H1 (cell line): ENCODE measurements at regions not wholly inside any gene's neighbourhood (a gene's known extent, or its start where the extent isn't known, plus 50 kb on each side); places are given as distances from the start of the nearest gene placed in this dataset.

ENCODE experiments used
- CTCF ChIA-PET: fragments of 300-600 bp; sonication (Branson Sonifier 250); formaldehyde crosslinking; loops from one replicate; lab custom pipeline; 2021; ENCODE audit not compliant: partially characterized antibody; lab: Charles Lee
- POLR2A ChIA-PET: fragments of 300-600 bp; sonication (Branson Sonifier 250); formaldehyde crosslinking; loops from one replicate; lab custom pipeline; 2021; ENCODE audit warnings: inconsistent platforms; ENCODE audit not compliant: partially characterized antibody; lab: Charles Lee
- DNase-seq, 2 experiments: peaks; one replicate each; pipeline versions ENCODE4 v3.0.0 to v3.0.0-alpha.2; 2010 to 2022; ENCODE audit warnings: low spot score in 2 of 2, low read depth in 1 of 2, mixed read lengths in 1 of 2
- FAIRE-seq: peaks from 2 replicates; lab custom pipeline; 2011; peaks lifted over from hg19 to GRCh38; lab: Jason Lieb, UNC
- H2AFZ ChIP-seq: 2 replicates; pipeline ENCODE4 v1.8.1; 2012; ENCODE audit warnings: low read length, inconsistent platforms
- H2AK5ac ChIP-seq: 2 replicates; pipeline ENCODE4 v1.6.1; 2013; ENCODE audit warnings: low read depth, low read length
- H2BK120ac ChIP-seq: replicated peaks from 2 replicates; pipeline ENCODE3; 2013; ENCODE audit warnings: low read depth, low read length, inconsistent platforms
- H2BK12ac ChIP-seq: 2 replicates; pipeline ENCODE4 v1.6.1; 2013; ENCODE audit warnings: low read depth, low read length
- H2BK15ac ChIP-seq: 2 replicates; pipeline ENCODE4 v1.6.1; 2013; ENCODE audit warnings: low read length
- H2BK20ac ChIP-seq: 2 replicates; pipeline ENCODE4 v1.6.1; 2013; ENCODE audit warnings: low read length
- H2BK5ac ChIP-seq: 2 replicates; pipeline ENCODE4 v1.6.1; 2013; ENCODE audit warnings: low read depth, low read length
- H3K14ac ChIP-seq: 2 replicates; pipeline ENCODE4 v1.6.1; 2013; ENCODE audit warnings: inconsistent platforms; ENCODE audit not compliant: insufficient read length
- H3K18ac ChIP-seq: 2 replicates; pipeline ENCODE4 v1.6.1; 2013; ENCODE audit warnings: low read length; ENCODE audit errors: extremely low read depth
- H3K23ac ChIP-seq: 2 replicates; pipeline ENCODE4 v1.6.1; 2013; ENCODE audit warnings: inconsistent platforms; ENCODE audit not compliant: insufficient read length
- H3K23me2 ChIP-seq: 2 replicates; pipeline ENCODE4 v1.6.1; 2013; ENCODE audit warnings: low read depth, low read length
- H3K27ac ChIP-seq: 2 replicates; pipeline ENCODE4 v1.6.1; 2011; ENCODE audit warnings: low read depth, low read length, inconsistent platforms
- H3K27me3 ChIP-seq, 4 experiments: replicated peaks in 1 of 4; 1 replicate in 1 of 4; 2 replicates in 3 of 4; pipeline versions ENCODE4 v1.6.1 to v1.8.1; 2011 to 2013; ENCODE audit warnings: low read length in 3 of 4, mild to moderate bottlenecking in 3 of 4, inconsistent platforms in 2 of 4, mixed read lengths in 2 of 4, moderate library complexity in 1 of 4; ENCODE audit not compliant: control insufficient read depth in 3 of 4, insufficient read depth in 3 of 4; ENCODE audit errors: extremely low read depth in 1 of 4
- H3K36me3 ChIP-seq, 4 experiments: 2 replicates each; pipeline versions ENCODE4 v1.6.1 to v1.8.1; 2011 to 2013; ENCODE audit warnings: mild to moderate bottlenecking in 4 of 4, low read length in 3 of 4, moderate library complexity in 2 of 4, control low read depth in 1 of 4, inconsistent platforms in 1 of 4; ENCODE audit not compliant: insufficient read depth in 4 of 4, control insufficient read depth in 2 of 4
- H3K4ac ChIP-seq: replicated peaks from 2 replicates; pipeline ENCODE3; 2013; ENCODE audit warnings: low read length, low read depth, mixed read lengths, inconsistent platforms; ENCODE audit not compliant: insufficient read length
- H3K4me1 ChIP-seq, 4 experiments: replicated peaks in 1 of 4; 1 replicate in 1 of 4; 2 replicates in 3 of 4; pipeline versions ENCODE4 v1.6.1 to v1.8.1; 2011 to 2013; ENCODE audit warnings: low read length in 3 of 4, inconsistent platforms in 2 of 4, mixed read lengths in 1 of 4; ENCODE audit not compliant: insufficient read depth in 4 of 4, control insufficient read depth in 3 of 4
- H3K4me2 ChIP-seq, 2 experiments: 2 replicates each; pipeline versions ENCODE4 v1.6.1 to v1.8.1; 2011 to 2013; ENCODE audit warnings: low read depth in 2 of 2, low read length in 2 of 2, control low read depth in 1 of 2, inconsistent platforms in 1 of 2, mild to moderate bottlenecking in 1 of 2; ENCODE audit not compliant: insufficient read depth in 1 of 2
- H3K4me3 ChIP-seq, 4 experiments: fragments of 200-600, 300-600 bp in 1 of 4; sonication (generic), shearing (Covaris generic), sonication (Bioruptor Twin) in 1 of 4; 2 replicates each; pipeline versions ENCODE4 v1.5.1 to v1.8.1; 2011 to 2016; ENCODE audit warnings: low read length in 4 of 4, low read depth in 3 of 4, control low read depth in 2 of 4, inconsistent platforms in 2 of 4, mild to moderate bottlenecking in 2 of 4, mixed read lengths in 1 of 4, moderate library complexity in 1 of 4; ENCODE audit not compliant: insufficient read depth in 2 of 4; ENCODE audit errors: extremely low read depth in 1 of 4
- H3K56ac ChIP-seq: replicated peaks from 2 replicates; pipeline ENCODE3; 2013; ENCODE audit warnings: low read depth, mild to moderate bottlenecking, mixed read lengths, low read length, inconsistent platforms; ENCODE audit not compliant: insufficient read length
- H3K79me1 ChIP-seq: 2 replicates; pipeline ENCODE4 v1.6.1; 2013; ENCODE audit warnings: low read depth, low read length, control low read depth
- H3K79me2 ChIP-seq, 2 experiments: 2 replicates each; pipeline versions ENCODE4 v1.6.1 to v1.8.1; 2012 to 2013; ENCODE audit warnings: low read length in 2 of 2, mild to moderate bottlenecking in 2 of 2, inconsistent platforms in 1 of 2; ENCODE audit not compliant: insufficient read depth in 2 of 2, control insufficient read depth in 1 of 2
- H3K9ac ChIP-seq, 4 experiments: replicated peaks in 1 of 4; 1 replicate in 1 of 4; 2 replicates in 3 of 4; pipeline versions ENCODE4 v1.6.1 to v1.8.1; 2011 to 2013; ENCODE audit warnings: low read depth in 3 of 4, low read length in 3 of 4, control low read depth in 2 of 4, mild to moderate bottlenecking in 2 of 4, moderate library complexity in 2 of 4, inconsistent platforms in 1 of 4; ENCODE audit errors: extremely low read depth in 1 of 4
- H3K9me3 ChIP-seq, 2 experiments: 2 replicates each; pipeline versions ENCODE4 v1.6.1 to v1.8.1; 2012 to 2013; ENCODE audit warnings: mild to moderate bottlenecking in 2 of 2, moderate library complexity in 2 of 2, control low read depth in 1 of 2, inconsistent platforms in 1 of 2, low read depth in 1 of 2, low read length in 1 of 2, mixed read lengths in 1 of 2; ENCODE audit not compliant: insufficient read depth in 2 of 2
- H4K20me1 ChIP-seq, 2 experiments: replicated peaks in 1 of 2; 2 replicates each; pipeline versions ENCODE3 to v1.8.1; 2011 to 2013; ENCODE audit warnings: inconsistent platforms in 2 of 2, low read length in 2 of 2, mild to moderate bottlenecking in 1 of 2; ENCODE audit not compliant: insufficient read depth in 2 of 2, control insufficient read depth in 1 of 2
- H4K5ac ChIP-seq: 2 replicates; pipeline ENCODE4 v1.6.1; 2013; ENCODE audit warnings: low read length, low read depth, mixed read lengths, inconsistent platforms; ENCODE audit not compliant: insufficient read length
- H4K8ac ChIP-seq: 2 replicates; pipeline ENCODE4 v1.8.0; 2013; ENCODE audit warnings: mild to moderate bottlenecking, moderate library complexity, low read length, inconsistent platforms; ENCODE audit not compliant: insufficient read depth; ENCODE audit errors: extremely low read depth
- H4K91ac ChIP-seq: replicated peaks from 2 replicates; pipeline ENCODE3; 2013; ENCODE audit warnings: low read length, mixed read lengths, inconsistent platforms; ENCODE audit not compliant: insufficient read length
- ASH2L ChIP-seq: fragments of 200-600, 300-600 bp; sonication (generic); IDR thresholded peaks from one replicate; pipeline ENCODE4 v1.7.1; 2017; ENCODE audit warnings: low read length
- EGR1 ChIP-seq: IDR thresholded peaks from 2 replicates; pipeline ENCODE4 v1.6.1; 2011; ENCODE audit warnings: low read depth, low read length, borderline replicate concordance
- KDM1A ChIP-seq: fragments of 200-600, 300-600 bp; sonication (generic); IDR thresholded peaks from 2 replicates; pipeline ENCODE4 v1.7.1; 2016; ENCODE audit warnings: mild to moderate bottlenecking, low read length, borderline replicate concordance
- RFX5 ChIP-seq: IDR thresholded peaks from 2 replicates; pipeline ENCODE4 v1.6.1; 2011; ENCODE audit warnings: low read depth, low read length, improper control_type of control experiment, borderline replicate concordance
- WGBS, 2 experiments: shearing (Covaris generic) in 1 of 2; methylation state at CpG; one replicate each; pipeline versions ENCODE4 v1.1.6 to v1.1.7; 2013 to 2015; ENCODE audit warnings: low lambda C conversion rate in 2 of 2, mixed read lengths in 2 of 2, inconsistent platforms in 1 of 2, low coverage in 1 of 2, missing lambda C conversion rate in 1 of 2; ENCODE audit not compliant: insufficient replicate concordance in 2 of 2, insufficient coverage in 1 of 2, insufficient read length in 1 of 2; ENCODE audit errors: extremely low coverage in 1 of 2, missing lambda C conversion rate in 1 of 2; 5-methylcytosine and 5-hydroxymethylcytosine counted together

- Histone ChIP-seq H3K14ac (no peak overlapping the region), H3K36me3 (no peaks in the 10 kb centered on the region), H3K9ac (no peak overlapping the region), H3K79me2 (no peaks in the 10 kb centered on the region), H4K91ac (no peak overlapping the region), H2BK5ac (no peak overlapping the region), H2BK20ac (no peak overlapping the region), H3K4me1 (no peaks in the 10 kb centered on the region), H2BK12ac (no peak overlapping the region), H3K18ac (no peak overlapping the region), H3K27ac (no peak overlapping the region), H3K79me1 (no peaks in the 10 kb centered on the region), H3K4me2 (no peak overlapping the region), H3K27me3 (no peaks in the 10 kb centered on the region), H2AK5ac (no peak overlapping the region), H4K8ac (no peak overlapping the region), H3K9me3 (peaks cover 0 to 3% of the 10 kb centered on the region in 2 experiments; a peak in 1 of 4 replicates), H3K4me3 (no peak overlapping the region), H2AFZ (no peak overlapping the region), H3K4ac (no peak overlapping the region), H4K5ac (no peak overlapping the region), H4K20me1 (no peaks in the 10 kb centered on the region), H2BK15ac (no peak overlapping the region), H3K23ac (no peak overlapping the region), H2BK120ac (no peak overlapping the region), H3K56ac (no peak overlapping the region), H3K23me2 (no peaks in the 10 kb centered on the region)
- TF ChIP-seq ASH2L, result no peak
- TF ChIP-seq KDM1A, result no peak
- no peak for TF ChIP-seq EGR1
- no peak for TF ChIP-seq RFX5
- ChIA-PET CTCF (no interaction called here), POLR2A (no interaction called here)
- WGBS, 2 experiments, result 89% methylated on average over 2 of the region's 2 CpGs; no CpG with 5 or more reads in 1 of the 2 experiments
- no peak for DNase-seq
- FAIRE-seq, result no peak
Measured at GRCh38 chr7:113321201-113321600, 202.8 kb upstream of the SMIM30 start.
